ENCODE measurements at regions not wholly inside any gene's neighbourhood (a gene's known extent, or its start where the extent isn't known, plus 50 kb on each side); places are given as distances from the start of the nearest gene placed in this dataset.
A peak's percentile ranks its signal among the peaks of the same experiment; 100 is the strongest.

DNA sequence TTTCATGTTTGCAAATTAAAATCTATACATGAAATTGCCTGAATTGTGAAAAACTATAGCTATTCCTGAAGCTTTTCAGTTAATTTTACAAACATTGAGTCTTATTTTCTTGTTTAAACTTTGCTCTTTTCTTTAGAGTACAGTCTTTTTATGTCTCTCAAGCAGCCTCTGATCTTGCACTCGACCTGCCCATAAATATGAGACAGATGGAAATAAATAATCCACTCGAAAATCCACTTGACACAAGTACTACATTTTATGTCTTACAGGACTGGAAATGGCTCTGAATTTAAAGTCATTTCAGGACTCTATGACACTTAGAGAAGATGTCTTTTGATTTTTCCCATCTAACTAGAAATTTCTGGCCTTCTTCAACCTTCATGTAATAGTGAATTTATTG, 283.8 kb downstream of the USP25 start:
- DNase-seq (ENCODE audit: low spot score), result no peak

DNA sequence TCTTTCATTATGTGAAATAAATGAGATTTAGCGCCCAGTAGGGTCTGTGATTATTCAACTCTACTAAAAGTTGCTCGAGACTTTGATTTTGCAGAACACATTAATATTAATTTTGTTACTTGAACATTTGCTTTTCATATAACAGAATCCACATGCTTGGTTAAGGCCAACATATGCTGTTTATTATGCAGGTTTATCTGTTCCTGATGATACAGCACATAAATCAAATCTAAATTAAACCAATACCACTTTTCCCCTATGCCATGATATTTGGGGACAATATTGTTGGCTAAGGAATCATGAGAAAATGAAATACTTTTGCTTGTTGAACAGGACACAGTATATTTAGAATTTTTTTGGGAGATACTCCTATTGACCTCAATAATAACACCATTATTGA, 291.1 kb downstream of the USP25 start:
- no peak for DNase-seq (ENCODE audit: low spot score)

DNA sequence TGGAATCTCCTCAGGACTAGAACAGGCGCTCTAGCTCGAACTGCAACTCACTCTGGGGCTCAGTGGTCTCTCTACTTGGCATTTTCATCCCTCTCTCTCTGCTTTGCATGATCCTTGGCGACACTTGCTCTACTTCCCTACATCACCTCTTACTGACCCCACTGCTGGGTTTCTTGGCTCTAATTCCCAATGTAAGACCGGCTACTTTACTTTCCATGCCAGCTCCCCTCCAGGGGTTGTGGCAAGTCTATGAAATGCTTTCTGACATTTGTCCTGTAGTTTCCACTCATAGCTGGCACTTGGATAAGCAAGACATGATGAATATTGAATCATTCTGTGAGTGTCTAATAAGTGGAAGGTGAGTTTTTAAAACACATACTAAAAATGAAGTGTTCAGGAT, 292.3 kb downstream of the USP25 start:
- no peak for DNase-seq (ENCODE audit: low spot score)

DNA sequence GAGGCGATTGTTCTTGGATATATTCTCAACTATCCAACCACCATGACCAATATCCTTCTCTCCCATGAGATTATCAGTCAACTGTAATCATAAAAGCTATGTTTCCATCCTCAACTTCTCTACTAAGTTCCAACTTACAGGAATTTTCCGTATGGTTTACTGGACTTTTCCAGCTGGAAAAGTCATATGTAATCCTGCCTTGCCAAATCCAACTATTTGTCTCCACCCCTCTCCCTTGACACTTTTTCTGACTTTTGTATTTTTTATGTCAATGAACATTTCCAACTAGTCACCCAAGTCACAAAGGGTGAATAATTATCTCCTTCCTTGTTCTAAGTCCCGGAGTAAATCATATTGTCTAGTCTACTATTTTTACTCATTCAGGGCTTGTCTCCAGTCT, 293.1 kb downstream of the USP25 start:
- DNase-seq (ENCODE audit: low spot score), result no peak

DNA sequence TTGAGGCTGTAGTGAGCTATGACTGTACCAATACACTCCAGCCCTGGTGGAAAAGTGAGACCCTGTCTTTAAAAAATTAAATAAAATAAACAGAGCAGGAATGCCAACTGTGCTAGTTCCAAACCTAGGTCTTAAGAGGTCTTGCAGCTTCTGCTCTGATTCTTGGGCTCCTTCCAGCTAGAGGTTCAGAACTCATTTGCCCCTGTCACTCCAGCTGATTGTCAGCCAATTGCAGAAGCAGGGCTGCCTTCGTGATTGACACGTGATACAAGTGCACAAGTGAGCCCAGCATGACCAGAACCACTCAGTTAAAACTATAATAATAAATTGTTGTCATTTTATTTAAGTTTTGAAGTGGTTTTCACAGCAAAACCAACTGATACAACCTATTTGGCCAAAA, 298.4 kb downstream of the USP25 start:
- no peak for DNase-seq (ENCODE audit: low spot score)

DNA sequence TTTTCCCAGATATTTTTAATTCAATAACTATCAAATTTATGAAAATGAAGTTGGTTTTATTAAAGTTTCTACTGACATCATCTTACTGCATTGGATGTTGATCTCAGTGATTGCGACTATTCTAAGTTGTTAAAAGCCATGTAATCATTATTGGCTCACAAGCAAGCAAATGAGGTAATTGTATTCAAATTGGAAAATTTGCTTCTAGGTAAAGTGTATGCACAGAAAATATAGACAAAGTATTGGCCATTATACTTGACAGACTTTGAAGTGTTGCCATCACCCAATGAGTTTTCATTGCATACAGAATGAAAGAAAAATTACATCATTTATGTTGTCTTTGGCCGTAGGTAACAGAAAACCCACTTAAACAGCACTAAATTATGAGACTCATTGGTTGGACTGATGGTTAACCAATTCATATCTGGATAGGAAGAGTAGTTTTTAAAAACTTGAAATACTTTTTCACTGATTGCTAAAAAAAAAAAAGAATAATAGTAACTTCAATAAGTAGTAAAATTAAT, 299.2 kb downstream of the USP25 start:
- DNase-seq (ENCODE audit: low spot score), result no peak

DNA sequence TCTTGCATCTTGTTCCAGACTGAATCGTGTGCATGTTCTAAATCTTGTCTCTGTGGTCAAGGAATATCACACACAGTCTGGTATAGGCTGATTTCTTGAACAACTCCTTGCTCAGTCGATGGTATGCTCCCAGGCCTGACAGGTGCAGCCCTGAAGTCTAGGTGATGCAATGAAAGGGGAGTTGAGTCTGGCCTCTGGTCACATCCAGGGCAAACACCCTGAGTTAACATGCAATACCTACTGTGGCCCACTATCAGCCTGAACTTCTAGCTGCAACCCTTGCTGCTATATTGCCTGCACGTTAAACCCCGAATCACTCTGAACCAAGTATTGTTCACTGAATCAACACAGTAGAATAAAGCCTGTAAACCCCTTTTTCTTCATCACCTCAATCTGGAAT, 303.4 kb downstream of the USP25 start:
- DNase-seq (ENCODE audit: low spot score), result no peak

DNA sequence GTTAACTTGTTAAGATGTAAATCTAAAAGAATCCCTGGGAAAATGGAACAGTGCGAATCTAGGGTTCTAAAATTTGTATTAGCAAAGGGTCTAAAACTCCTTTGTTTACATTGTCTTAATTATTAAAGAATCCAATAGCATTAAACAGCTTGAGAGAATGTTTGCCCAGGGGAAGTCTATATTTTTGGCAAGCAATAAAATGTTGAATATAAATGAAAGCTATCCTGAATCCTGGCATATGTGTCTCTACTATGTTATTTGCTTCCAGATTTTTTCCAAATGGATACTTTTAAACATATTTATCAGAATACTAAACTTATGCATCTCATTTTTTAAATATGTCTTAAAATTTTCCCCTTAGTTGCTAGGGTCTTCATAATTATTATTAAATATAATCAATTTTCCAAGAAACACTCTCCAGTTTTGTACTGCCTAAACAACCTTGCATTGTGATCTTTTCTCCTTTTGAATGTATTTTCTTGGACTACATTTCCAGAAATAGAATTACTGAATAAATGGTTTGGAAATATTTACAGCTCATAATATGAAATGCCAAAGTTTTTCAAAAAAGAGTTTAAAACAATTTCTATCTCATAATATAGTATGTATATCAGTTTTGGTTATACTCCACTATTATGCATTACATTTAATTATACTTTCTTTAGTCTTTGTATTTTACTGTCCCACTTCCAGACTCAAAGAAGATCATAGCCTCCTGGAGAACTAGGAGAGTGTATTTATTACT, 304.8 kb downstream of the USP25 start:
- no peak for DNase-seq (ENCODE audit: low spot score)

DNA sequence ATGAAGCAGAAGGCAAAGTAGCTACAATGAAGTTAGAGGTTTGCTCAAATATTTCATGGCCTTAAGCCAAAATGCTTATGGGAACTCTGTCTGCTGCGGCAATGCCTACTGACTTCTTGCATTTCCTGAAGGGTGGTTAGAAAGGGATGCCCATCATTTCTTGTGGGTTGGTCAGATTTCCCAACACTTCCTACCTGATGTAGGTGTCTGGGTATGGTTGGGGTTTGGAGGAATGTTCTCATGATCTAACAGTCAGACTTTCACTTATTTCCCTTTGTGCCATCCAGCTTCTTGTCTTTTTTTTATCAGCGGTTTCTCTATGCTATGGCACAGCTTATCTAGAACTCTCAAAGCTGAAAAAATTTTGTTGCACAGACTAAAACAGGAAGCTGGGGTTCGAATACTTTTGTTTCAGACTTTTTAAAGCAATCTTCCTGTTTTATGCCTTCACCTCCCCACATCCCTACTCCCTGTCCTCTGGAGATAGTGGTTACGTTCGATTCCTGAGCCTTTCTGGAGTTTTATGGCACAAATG, 307.7 kb downstream of the USP25 start:
- DNase-seq (ENCODE audit: low spot score), result no peak

DNA sequence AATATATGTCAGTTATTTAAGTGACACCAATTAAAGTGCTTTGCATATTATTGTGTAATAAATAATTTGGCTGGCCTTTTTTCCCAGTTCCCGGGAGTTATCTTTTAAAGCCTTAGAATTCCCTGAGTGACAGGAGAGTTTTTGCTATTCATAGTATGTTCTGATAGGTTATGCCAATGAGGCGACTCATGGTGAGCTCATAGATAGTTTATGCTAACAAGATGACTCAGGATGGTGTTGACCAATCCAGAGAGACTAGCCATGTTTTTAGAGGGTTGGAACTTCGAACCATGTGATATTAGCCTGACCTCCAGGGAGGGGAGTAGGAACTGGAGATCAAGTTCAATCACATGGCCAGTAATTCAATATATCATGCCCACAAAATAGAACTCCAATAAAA, 310.8 kb downstream of the USP25 start:
- DNase-seq (ENCODE audit: low spot score), result no peak

DNA sequence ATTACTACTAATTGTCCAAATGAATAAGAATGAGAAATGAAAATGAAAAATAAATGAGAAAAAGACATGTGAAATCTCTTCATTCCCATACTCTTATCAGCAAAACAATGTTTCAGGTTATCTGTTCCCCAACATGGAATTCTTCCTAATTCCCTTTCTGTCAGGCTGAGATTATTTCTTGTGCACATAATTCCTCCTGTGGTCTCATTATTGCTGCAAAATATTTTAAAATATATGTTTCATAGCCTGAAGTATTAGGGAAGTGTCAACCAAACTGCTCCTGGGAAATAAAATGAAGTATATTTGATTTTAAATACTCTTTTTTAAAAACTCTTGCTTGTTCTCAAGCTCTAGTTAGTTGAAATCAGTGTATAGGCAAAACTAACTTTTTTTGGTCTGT, 314.9 kb downstream of the USP25 start:
- DNase-seq (ENCODE audit: low spot score), result no peak

DNA sequence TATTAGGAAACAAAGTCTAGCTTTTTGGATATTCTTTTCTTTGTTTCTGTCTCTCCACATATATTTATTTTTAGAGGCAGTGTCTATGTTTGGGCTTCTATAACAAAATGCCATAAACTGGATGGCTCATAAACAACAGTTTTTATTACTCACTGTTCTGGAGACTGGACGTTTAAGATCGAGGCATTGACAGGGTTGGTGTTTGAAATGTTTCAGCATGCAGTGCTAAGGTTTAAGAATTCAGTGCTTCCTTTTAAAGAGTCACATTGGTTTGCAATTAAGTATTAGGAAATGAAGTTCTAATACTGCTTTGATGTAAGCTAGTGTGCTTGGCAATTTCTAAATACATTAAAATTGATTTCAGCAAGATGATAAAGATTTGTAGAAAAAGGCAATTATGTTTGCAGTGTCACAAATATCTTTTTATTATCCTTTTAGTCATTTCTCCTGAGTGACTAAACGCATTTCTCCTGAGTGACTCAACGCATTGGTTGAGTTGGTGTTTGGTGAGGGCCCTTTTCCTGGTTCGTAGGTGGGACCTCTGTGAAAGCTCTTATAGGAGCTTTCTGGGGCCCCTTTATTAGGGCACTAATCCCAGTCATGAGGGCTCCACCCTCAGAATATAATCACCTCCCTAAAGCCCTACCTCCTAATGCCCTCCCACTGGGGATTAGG, 317.0 kb downstream of the USP25 start:
- DNase-seq (ENCODE audit: low spot score), result no peak

DNA sequence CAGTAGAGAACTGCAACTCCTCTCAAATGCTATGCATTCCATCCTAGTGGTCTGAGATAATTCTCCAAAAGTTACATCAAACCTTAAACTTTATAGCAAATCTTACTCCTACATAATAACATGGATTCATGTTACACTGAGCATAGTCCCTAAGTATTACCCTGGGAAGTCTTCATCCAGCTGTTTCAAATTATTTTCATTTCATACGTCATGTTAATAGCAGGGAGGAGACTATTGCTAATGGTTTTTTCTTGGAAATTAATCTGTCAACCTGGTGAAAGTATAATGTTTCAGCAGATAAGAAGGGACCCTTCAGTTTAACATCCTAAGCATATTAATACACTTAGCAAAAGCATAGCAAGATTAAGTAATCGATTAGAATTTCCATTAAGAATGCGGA, 318.1 kb downstream of the USP25 start:
- no peak for DNase-seq (ENCODE audit: low spot score)

DNA sequence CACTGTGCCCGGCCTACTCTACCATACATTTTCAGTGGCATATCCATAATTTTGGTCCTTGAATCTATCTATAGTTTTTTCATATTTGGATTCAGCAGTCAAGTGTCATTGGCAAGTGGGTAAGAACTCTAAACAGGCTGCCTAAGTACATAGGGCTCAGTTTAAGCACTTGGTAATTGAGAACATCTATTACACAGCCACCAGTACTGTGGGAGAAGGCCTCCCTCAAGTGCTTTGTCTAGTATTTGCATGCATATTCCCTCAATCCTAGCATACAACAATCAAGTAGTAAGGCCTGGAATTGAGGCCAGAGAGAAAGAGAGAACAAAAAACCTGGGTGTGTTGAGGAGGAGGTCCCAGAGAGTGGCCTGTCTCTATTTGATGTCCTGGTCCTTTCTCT, 325.2 kb downstream of the USP25 start:
- DNase-seq (ENCODE audit: low spot score), result no peak

DNA sequence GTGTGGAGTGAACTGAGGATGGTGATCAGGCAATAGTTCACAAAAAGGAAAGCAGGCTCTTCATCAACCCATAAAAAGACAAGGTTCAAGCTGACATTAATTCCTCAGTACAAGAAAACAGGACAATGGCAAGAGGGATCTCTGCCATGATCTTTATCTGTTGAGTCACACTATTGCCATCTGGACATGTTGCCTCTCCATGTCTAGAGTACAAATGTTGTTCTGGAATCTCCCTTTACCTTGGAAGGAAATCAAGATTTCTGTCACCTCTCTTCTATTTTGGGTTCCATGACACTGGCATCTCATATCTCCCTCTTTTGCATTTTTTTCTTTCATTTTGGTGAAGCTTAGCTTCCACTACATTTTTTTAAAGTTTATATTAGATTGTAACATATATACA, 329.1 kb downstream of the USP25 start:
- DNase-seq (ENCODE audit: low spot score), result no peak

DNA sequence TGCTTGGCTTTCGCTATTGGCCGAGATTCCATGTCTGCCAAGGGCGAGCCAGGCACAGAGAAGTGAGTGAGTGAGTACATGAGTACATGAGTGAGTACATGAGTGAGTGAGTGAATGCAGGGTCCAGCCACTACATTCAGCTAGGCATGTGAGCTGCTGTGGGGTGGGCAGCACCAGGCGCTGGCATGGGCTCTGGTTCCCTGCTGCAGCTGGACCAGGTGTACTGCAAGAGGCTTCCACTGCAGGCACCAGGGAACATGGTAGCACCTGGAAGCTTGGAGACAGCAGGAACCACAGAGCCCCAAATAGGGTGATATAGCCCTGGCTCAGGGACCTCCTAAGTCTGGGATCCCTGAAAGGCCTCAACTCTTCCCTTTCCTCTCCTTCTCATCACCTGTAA, 330.2 kb downstream of the USP25 start:
- no peak for DNase-seq (ENCODE audit: low spot score)

DNA sequence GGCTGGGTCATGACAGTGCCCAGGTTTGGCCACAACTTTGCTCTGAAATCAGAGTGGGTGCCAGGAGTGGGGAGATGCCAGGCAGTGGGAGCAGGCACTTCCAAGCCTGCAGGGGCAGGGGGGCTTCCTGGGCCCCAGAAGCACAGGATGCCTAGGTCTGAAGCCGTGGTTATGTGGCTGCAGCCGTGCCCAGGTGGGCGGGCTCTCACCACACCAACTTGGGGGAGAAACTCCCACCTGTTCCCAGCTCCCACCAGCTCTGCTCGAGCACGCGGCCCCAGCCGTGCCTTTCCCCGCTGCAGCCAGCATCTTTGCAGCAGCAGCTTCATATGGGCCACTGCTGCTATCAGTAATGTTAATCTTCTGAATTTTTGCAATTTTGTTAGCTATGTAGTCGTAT, 331.4 kb downstream of the USP25 start:
- DNase-seq (ENCODE audit: low spot score), result no peak

DNA sequence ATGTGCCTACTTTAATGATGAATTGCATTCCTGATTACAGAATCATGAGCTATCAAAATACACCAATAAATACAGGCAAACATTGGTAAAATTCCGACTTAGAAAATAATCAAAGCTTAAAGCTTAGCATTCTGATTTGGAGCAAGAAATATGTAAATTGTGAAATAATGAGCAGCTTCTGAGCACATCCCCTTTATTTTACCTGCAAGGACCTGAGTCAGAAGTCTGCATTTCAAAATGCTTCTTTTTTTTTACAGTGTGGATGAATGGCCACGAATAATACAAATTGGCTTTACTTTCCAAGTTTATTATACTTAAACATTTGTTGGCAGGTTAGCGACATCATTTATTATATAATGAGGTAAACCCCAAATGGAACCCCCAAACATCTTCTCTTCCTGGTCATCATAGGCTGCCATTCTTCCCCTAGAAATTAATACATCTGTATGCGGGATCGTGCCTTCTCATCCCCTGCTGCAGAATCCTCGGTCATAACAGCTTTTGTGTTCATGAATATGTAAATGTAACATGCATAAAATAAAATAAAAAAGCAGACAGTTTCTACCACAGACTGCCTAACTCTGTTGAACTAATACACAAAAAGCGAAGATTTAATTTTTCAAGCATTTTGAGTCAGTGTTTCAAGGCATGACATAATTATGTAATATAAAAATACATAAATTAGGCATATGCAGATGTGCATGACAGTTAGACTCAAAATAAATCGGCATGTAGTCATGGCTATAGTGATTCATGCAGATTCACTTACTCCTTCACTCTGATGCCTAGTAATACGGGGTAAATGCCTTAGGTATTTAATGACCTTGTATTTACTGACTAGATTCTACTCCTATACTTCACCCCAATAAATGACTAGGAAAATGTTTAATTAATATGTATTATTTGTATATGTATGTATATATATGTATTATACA, 339.7 kb downstream of the USP25 start:
- no peak for DNase-seq (ENCODE audit: low spot score)

DNA sequence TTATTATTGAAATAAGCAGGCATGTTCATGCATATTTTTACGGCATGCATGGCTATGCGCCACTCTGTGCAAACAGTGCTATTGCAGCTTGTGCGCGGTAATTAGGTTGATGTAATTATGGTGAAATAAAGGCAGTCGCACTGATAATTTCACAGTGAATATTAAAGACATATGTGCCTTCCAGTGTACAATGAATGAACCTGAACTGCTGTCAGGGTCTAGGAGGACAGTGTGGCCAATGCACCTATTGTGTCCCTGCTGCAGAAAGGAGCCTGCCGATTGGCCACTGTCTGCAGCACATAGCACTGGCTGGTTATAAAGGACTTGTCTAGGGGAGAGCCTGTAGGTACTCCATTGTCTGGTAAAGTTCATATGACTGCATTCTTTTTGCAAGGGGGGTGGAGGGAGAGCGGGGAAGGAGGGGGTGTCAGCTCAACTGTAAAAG, 340.4 kb downstream of the USP25 start:
- peak; percentile 30 for DNase-seq (ENCODE audit: low spot score)

DNA sequence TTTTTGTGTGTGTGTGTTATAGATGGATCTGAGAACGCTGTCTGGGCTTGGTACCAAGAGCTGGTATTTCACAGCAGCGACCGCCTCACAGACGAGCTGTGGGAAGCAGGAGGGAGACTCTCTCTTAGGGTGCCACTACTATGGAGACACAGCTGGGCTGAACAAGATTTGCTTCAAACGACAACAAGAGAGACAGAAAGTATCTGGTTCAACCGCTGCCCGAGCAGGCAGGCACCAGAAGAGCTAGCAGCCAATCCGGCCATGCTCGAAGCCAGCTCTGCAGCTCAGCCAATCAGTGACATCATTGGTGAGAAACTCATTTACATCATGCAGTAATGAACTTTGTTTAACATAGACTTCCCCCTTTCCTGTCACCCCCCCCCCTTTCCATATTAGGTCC, 341.3 kb downstream of the USP25 start:
- DNase-seq (ENCODE audit: low spot score), result no peak

DNA sequence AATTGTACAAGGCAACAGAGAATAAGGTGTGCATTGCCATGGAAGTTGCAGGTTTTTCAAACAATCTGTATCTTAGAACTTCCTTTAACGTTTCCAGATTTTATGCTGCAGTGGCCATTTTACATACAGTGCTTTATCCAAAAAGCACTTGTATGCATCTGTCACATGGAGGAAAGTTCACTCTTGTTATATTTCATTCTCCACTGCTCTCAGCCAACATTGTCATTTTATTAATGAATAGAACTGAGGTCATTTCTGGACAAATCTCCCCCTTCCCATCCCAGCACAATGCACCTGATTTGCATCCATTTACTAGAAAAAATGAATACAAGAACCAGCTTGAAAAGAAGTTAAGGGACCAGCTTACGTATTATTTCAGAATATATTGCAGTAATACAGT, 342.0 kb downstream of the USP25 start:
- DNase-seq (ENCODE audit: low spot score), result no peak

DNA sequence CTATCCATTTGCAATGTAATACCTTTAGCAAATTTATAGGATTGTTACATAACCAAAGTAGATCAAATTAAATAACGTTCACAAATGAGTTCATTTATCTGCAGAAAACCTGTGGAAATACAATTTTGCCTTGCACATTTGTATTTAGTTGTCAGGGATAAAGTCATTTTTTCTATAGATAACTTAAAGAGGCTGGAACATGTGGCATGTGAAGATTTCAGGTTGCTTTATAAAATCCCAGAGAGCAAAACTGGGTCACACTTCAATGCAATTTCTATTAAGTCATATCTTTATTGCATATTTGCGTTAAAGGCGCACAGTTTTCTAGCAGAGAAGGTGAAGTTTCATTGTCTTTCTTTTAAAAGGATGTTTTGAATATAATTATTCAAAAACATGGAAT, 342.4 kb downstream of the USP25 start:
- no peak for DNase-seq (ENCODE audit: low spot score)

All from D341Med (cell line).